BLaER1 treated with 17β-estradiol and CSF1 and Interleukin-3, amounts not matched to agents 10 nM and 100 nM (cell line): ENCODE measurements at regions not wholly inside any gene's neighbourhood (a gene's known extent, or its start where the extent isn't known, plus 50 kb on each side); places are given as distances from the start of the nearest gene placed in this dataset.
"Not testable (repeated sequence)": the region's sequence is repeated elsewhere in the genome, so short reads cannot be mapped to it uniquely, and the experiment has no call there.

Experiments used
- H3K27ac ChIP-seq, 11 experiments: shearing (Covaris generic); formaldehyde crosslinking; 2 replicates each; pipeline ENCODE4 v1.8.1; 2022
- H3K27me3 ChIP-seq, 11 experiments: shearing (Covaris generic); formaldehyde crosslinking; 2 replicates each; pipeline ENCODE4 v1.8.1; 2022
- H3K36me3 ChIP-seq, 11 experiments: shearing (Covaris generic); formaldehyde crosslinking; 2 replicates each; pipeline ENCODE4 v1.8.1; 2022
- H3K4me1 ChIP-seq, 10 experiments: shearing (Covaris generic); formaldehyde crosslinking; 2 replicates each; pipeline ENCODE4 v1.8.1; 2022
- H3K4me2 ChIP-seq, 11 experiments: shearing (Covaris generic); formaldehyde crosslinking; 2 replicates each; pipeline ENCODE4 v1.8.1; 2022
- H3K4me3 ChIP-seq, 10 experiments: shearing (Covaris generic); formaldehyde crosslinking; 2 replicates each; pipeline ENCODE4 v1.8.1; 2022
- H3K9ac ChIP-seq, 11 experiments: shearing (Covaris generic); formaldehyde crosslinking; 2 replicates each; pipeline ENCODE4 v1.8.1; 2022
- H3K9me3 ChIP-seq, 11 experiments: shearing (Covaris generic); formaldehyde crosslinking; replicated peaks in 1 of 11; 2 replicates each; pipeline ENCODE4 v1.8.1; 2022
- H4K20me1 ChIP-seq, 11 experiments: shearing (Covaris generic); formaldehyde crosslinking; 2 replicates each; pipeline ENCODE4 v1.8.1; 2022
- Cebpa-rat ChIP-seq, 11 experiments: shearing (Covaris generic); IDR thresholded peaks; 2 replicates each; pipeline ENCODE4 v1.8.1; 2022

DNA sequence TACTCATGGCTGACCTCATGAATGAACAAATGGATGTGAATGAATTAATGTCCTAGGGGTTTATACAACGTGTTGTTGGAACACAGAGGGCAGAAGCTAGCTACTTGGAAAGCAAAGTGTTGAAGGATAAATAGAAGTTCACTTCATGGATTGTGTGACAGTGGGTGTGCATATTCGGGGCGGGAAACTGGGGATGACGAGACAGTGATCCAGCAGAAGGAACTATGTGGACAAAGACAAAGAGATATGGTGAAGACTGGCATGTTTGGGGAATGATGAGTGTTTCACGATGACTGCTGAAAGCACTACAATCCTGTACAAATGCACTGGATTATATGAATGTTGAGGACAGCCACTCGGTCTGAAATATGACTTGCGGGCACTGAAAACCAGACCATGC, 250.5 kb upstream of the C16orf82 start:
- H3K4me1 ChIP-seq: peaks cover 0 to 6% (median 0%) of the 10 kb centered on the region in 10 experiments; a peak in 5 of 20 replicates
- H3K36me3 ChIP-seq: no peaks in the 10 kb centered on the region
- no peak overlapping the region for H3K4me2 ChIP-seq
- no peaks in the 10 kb centered on the region for H3K27me3 ChIP-seq
- H3K4me3 ChIP-seq: no peak overlapping the region
- no peak for TF ChIP-seq Cebpa-rat (IDR thresholded peaks at IDR 0.05)
- no peak overlapping the region for H3K27ac ChIP-seq
- H4K20me1 ChIP-seq: no peaks in the 10 kb centered on the region
- peaks cover 0 to 10% (median 5%) of the 10 kb centered on the region in 11 experiments; a peak in 4 of 22 replicates for H3K9me3 ChIP-seq
- H3K9ac ChIP-seq: no peak overlapping the region

DNA sequence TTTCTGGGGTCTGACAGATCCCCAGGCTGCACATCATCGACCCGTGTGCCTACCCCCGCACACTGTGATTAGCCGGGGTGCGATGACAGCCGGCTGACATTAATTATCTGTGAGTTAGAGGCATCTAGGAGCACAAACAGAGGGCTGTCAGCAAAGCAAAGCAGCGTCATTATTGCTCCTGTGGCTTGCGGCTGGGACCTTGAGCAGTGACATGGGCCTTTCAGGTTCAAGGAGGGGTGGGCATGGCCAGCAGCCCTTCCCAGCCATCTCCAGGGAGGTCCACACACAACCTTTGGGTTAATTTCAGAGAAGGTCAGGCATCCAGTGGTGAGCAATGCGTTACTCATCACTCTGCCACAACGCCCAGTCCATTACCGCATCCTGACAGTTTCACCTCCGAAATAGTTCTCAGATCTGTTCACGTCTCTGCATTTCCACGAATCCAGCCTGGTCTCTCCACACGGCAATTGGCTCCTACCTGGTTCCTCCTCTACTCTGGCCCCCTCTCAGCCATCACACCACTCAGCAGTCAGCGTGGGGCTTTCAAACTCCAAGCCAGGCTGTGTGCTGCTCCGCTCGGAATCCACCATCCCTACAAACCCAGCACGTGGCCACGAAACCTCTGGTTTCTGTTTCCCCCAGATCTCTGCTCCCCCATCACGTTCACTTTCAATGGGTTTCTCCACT, 249.7 kb upstream of the C16orf82 start:
- H3K36me3 ChIP-seq: no peaks in the 10 kb centered on the region
- H3K4me2 ChIP-seq: no peak overlapping the region
- peaks cover 0 to 10% (median 5%) of the 10 kb centered on the region in 11 experiments; a peak in 4 of 22 replicates for H3K9me3 ChIP-seq
- H3K4me3 ChIP-seq: no peak overlapping the region
- no peak overlapping the region for H3K9ac ChIP-seq
- no peak for TF ChIP-seq Cebpa-rat (IDR thresholded peaks at IDR 0.05)
- H3K27me3 ChIP-seq: no peaks in the 10 kb centered on the region
- H3K27ac ChIP-seq: no peak overlapping the region
- H3K4me1 ChIP-seq: peaks cover 0 to 6% (median 0%) of the 10 kb centered on the region in 10 experiments; a peak in 5 of 20 replicates
- H4K20me1 ChIP-seq: no peaks in the 10 kb centered on the region

DNA sequence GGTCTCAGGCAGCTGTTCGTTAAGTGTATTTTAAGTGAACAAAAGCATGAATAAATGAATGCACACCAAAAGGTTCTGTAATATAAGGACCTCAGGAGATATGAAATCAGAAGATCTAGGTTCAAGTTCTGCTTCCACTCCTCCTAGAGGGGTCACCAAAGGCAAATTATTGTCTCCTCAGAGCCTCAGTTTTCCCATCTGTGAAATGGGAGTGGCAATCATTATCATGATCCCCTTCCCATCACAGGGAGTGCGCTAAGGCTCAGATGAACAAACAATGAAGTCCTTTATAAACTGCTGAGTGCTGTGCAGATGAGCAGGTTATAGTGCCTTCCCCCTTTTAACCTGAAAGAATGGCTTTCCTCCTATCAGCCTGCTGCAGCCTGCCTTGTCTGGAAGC, 248.3 kb upstream of the C16orf82 start:
- no peak overlapping the region for H3K4me2 ChIP-seq
- no peaks in the 10 kb centered on the region for H3K27me3 ChIP-seq
- no peak for TF ChIP-seq Cebpa-rat (IDR thresholded peaks at IDR 0.05)
- H3K36me3 ChIP-seq: no peaks in the 10 kb centered on the region
- no peak overlapping the region for H3K9ac ChIP-seq
- H3K9me3 ChIP-seq: peaks cover 0 to 2% (median 0%) of the 10 kb centered on the region in 11 experiments; a peak in 1 of 22 replicates
- H3K27ac ChIP-seq: no peak overlapping the region
- no peak overlapping the region for H3K4me3 ChIP-seq
- H3K4me1 ChIP-seq: peaks cover 0 to 6% (median 0%) of the 10 kb centered on the region in 10 experiments; a peak in 5 of 20 replicates
- H4K20me1 ChIP-seq: no peaks in the 10 kb centered on the region

DNA sequence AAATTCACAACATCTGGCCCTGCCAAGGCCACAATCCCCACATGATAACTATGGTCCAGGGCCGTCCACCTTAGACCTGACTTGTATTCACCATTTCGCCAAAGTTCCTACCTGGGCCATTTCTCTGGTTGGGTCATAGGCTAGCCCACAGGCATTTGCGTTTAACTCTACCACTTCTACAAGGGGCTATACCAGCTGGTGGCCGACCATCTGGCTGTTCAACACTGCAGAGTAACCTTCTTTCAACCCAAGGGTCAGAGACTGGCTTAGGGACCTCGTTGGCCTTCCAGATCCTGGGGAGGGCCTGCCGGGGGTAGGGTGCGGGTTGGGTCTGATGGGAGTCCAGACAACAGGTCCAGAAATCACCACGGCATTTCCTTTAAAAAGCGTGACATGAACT, 242.3 kb upstream of the C16orf82 start:
- Histone ChIP-seq H3K9me3 (no peaks in the 10 kb centered on the region), H3K36me3 (no peaks in the 10 kb centered on the region), H3K27ac (no peak overlapping the region), H3K4me2 (no peak overlapping the region), H3K4me3 (no peak overlapping the region), H4K20me1 (no peaks in the 10 kb centered on the region), H3K4me1 (peaks cover 0 to under 1% (median 0%) of the 10 kb centered on the region in 10 experiments; a peak in 1 of 20 replicates), H3K9ac (no peak overlapping the region), H3K27me3 (no peaks in the 10 kb centered on the region)
- TF ChIP-seq Cebpa-rat (IDR thresholded peaks at IDR 0.05): no peak

DNA sequence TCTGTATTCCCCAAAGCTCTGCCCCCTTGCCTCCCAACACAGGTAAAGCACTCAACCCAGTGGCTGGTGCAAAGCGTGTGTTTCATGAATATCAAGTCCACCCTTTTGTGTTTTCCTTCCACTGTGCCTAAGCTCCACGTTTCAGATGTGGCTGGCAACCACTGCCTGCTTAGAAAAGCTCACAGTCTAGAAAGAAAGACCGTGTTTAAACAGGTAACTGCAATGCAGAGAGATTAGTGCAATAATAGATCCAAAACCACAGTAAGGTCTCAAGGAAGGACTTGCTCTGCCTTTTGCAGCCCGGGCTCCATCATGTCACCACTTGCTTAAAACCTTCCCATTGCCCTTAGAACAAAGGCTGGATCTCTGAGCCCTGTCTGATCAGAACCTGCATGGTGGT, 240.2 kb upstream of the C16orf82 start:
- Histone ChIP-seq H3K27ac (no peak overlapping the region), H3K4me3 (no peak overlapping the region), H3K36me3 (no peaks in the 10 kb centered on the region), H3K9me3 (no peaks in the 10 kb centered on the region), H3K4me2 (no peak overlapping the region), H3K4me1 (no peaks in the 10 kb centered on the region), H4K20me1 (no peaks in the 10 kb centered on the region), H3K9ac (no peak overlapping the region), H3K27me3 (no peaks in the 10 kb centered on the region)
- no peak for TF ChIP-seq Cebpa-rat (IDR thresholded peaks at IDR 0.05)

DNA sequence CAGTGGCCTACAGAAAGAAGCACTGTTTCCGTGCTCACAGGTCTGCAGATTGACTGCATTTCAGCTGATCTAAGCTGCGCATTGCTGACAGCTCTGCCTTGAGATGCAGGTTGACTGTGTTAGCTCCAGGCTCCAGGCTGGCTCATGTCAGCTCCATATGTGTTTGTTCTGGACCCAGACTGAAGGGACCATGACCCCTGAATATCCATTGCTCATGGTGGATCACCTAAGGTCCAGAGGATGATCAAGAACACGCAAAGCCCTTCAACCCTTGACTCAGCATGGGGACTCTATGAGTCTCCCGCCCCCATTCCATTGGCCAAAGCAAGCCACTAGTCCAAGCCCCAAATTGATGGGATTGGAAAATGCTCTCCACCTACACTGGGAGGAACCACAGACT, 239.3 kb upstream of the C16orf82 start:
- H3K27ac ChIP-seq: no peak overlapping the region
- H3K27me3 ChIP-seq: no peaks in the 10 kb centered on the region
- no peak for TF ChIP-seq Cebpa-rat (IDR thresholded peaks at IDR 0.05)
- no peaks in the 10 kb centered on the region for H3K4me1 ChIP-seq
- no peak overlapping the region for H3K4me2 ChIP-seq
- no peaks in the 10 kb centered on the region for H3K36me3 ChIP-seq
- H3K4me3 ChIP-seq: no peak overlapping the region
- H3K9ac ChIP-seq: no peak overlapping the region
- H3K9me3 ChIP-seq: no peaks in the 10 kb centered on the region
- no peaks in the 10 kb centered on the region for H4K20me1 ChIP-seq

DNA sequence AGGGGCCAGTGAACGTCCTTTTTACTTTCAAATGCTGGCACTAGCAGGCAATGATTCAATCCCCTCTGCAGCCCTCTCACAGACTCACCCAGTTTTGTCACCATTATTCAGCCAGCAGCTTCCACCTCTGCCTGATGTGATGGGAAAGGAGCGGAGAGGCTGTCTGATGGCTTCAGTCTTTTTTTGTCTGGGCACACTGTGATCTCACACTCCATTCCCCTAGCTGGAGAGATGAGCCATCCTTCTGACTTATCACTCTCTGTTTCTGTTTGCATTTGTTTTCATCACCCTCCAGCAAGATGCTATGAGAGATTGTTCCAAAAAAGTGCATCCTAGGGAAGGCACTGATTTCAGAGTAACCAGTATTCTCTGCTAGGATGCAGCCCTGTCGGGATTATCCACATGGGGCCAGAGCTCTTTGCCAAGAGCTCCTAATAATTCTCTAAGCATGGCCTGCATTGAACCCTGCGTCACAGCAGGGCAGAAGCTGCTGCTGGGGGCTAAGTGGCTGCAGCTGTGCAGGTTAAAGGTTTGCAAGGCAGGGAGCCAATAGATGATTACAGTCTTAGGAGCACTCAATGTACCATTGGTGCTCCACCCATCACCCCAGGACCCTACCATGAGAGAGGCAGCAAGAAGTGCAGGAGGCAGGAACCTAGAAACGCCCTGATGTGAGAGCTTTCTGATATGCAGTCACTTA, 236.1 kb upstream of the C16orf82 start:
- H3K9ac ChIP-seq: no peak overlapping the region
- no peaks in the 10 kb centered on the region for H3K27me3 ChIP-seq
- H3K4me3 ChIP-seq: no peak overlapping the region
- H3K36me3 ChIP-seq: no peaks in the 10 kb centered on the region
- H3K4me2 ChIP-seq: no peak overlapping the region
- H3K4me1 ChIP-seq: no peaks in the 10 kb centered on the region
- no peak for TF ChIP-seq Cebpa-rat (IDR thresholded peaks at IDR 0.05)
- H3K9me3 ChIP-seq: peaks cover 6 to 20% (median 11%) of the 10 kb centered on the region in 11 experiments; a peak in 20 of 22 replicates
- H4K20me1 ChIP-seq: no peaks in the 10 kb centered on the region
- no peak overlapping the region for H3K27ac ChIP-seq

DNA sequence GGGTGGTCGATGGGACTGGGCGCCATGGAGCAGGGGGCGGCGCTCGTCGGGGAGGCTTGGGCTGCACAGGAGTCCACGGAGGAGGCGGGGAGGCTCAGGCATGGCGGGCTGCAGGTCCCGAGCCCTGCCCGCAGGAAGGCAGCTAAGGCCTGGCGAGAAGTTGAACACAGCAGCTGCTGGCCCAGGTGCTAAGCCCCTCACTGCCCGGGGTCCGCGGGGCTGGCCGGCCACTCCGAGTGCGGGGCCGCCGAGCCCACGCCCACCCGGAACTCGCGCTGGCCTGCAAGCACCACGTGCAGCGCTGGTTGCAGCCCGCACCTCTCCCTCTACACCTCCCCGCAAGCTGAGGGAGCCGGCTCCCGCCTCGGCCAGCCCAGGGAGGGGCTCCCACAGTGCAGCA, 230.6 kb upstream of the C16orf82 start:
- not testable (repeated sequence) for H3K4me1 ChIP-seq, H3K4me3 ChIP-seq, H3K27ac ChIP-seq, H4K20me1 ChIP-seq, H3K9ac ChIP-seq, H3K36me3 ChIP-seq, H3K4me2 ChIP-seq, H3K27me3 ChIP-seq
- peaks cover 13 to 27% (median 20%) of the 10 kb centered on the region in 11 experiments for H3K9me3 ChIP-seq

DNA sequence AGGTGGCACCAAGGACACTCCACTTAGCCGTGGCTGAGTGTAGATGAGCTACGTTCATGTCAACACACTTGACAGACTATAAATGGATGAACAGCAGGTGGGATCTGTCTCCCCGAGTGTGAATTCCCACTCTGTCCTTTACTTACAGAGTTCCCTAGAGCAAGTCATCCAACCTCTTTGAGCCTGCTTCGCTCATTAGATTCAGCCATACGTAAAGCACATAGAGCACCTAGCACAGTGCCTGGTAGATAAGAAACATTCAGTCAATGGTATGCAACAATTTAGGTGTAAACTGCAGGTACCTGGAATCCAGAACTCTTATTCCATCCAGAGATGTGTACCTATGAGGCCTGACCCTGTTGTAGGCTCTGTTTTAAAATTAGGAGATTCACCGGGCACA, 227.8 kb upstream of the C16orf82 start:
- no peaks in the 10 kb centered on the region for H3K27me3 ChIP-seq
- no peak overlapping the region for H3K27ac ChIP-seq
- TF ChIP-seq Cebpa-rat (IDR thresholded peaks at IDR 0.05): no peak

DNA sequence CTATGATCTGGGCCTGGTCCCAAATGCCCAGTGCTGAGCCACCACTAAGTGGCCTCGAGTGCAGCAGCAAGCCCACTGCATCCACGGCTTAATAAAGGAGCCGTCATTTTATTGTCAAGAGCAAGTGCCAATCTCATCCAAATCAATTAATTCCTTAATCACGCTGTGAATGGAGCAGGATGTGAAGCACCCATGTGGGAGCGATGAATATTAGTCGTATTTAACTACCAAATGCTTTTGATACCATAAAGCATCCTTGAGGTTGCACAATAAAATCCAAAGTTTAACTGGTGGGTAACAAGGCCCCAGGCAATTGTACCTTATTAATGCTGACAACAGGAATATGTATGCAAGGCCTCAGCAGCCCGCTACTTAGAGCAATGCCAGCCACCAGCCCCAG, 226.0 kb upstream of the C16orf82 start:
- H3K36me3 ChIP-seq: no peaks in the 10 kb centered on the region
- H4K20me1 ChIP-seq: no peaks in the 10 kb centered on the region
- no peak for TF ChIP-seq Cebpa-rat (IDR thresholded peaks at IDR 0.05)

More for the DNA sequence above, 227.8 kb upstream of the C16orf82 start:
- Histone ChIP-seq H3K9ac (no peak overlapping the region), H3K36me3 (no peaks in the 10 kb centered on the region), H4K20me1 (no peaks in the 10 kb centered on the region), H3K9me3 (peaks cover 8 to 20% (median 15%) of the 10 kb centered on the region in 11 experiments), H3K4me2 (no peak overlapping the region), H3K4me3 (no peak overlapping the region), H3K4me1 (no peaks in the 10 kb centered on the region)

More for the DNA sequence above, 226.0 kb upstream of the C16orf82 start:
- Histone ChIP-seq H3K27ac (no peak overlapping the region), H3K9me3 (peaks cover 6 to 9% (median 7%) of the 10 kb centered on the region in 11 experiments; a peak in 20 of 22 replicates), H3K9ac (no peak overlapping the region), H3K4me1 (no peaks in the 10 kb centered on the region), H3K4me2 (no peak overlapping the region), H3K4me3 (no peak overlapping the region), H3K27me3 (no peaks in the 10 kb centered on the region)
